Hippocampal formation (tissue), 2 donors: ENCODE measurements at regions not wholly inside any gene's neighbourhood (a gene's known extent, or its start where the extent isn't known, plus 50 kb on each side); places are given as distances from the start of the nearest gene placed in this dataset.

Experiments
- DNase-seq, 2 donors: peaks; one replicate each; lab custom pipeline; 2025; lab: John Stamatoyannopoulos, UW

DNA sequence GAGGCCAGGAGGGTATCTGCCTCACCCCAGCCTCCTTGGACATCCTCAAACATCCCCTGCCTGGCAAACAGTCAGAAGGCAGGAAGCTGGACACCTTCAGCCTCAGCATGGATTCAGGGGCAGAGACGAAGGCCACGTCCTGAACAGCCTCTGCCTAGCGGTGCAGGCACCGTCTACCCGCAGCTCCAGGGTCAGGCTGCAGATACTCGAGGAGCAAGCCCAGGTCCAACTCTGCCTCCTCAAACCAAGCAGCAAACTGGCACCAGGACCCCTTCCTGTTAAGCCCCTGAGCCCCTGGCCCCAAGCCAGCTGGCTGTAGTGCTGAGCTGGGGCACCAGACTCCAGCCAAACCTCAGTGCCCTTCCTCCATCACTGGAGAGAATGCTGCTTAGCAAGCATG lies 494.7 kb downstream of the NPHP4 start:
- DNase-seq = no peak

DNA sequence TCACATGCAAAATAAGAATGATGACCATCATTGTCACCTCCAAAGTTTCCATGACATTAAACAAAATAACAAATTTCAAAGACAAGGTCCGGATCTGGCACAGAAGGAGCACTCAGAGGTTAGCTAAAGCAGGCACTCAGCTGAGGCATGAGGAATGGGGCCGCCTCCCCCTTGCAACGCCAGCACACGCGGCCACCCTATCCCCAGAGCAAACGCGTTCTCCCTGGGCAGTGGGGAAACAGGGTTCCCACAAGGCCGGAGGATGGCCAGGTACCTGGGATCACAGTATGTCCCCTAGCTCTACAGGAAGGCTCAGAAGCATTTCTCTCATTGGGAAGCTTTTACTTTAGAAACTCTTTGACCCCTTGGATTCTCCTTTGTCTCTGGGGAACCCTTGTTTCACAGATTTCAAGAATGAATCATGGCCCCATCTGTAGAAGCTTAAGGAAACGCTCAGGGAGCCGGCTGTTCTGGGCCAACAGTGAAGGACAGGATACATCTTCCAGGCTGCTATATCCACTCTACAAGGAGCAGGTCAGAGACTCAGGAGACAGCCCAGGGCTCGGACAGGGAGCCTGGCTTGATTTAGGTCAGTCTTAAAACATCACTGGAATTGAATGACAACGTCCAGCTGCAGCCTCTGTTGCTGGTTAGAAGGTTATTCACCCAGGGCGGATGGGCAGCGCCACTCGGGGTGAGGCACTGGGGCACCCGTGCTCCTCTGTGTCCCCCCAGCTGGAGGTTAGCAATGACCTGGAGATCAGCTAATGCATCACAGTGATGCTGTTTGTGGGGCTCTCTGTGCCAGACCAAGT lies 496.4 kb downstream of the NPHP4 start:
- no peak for DNase-seq

DNA sequence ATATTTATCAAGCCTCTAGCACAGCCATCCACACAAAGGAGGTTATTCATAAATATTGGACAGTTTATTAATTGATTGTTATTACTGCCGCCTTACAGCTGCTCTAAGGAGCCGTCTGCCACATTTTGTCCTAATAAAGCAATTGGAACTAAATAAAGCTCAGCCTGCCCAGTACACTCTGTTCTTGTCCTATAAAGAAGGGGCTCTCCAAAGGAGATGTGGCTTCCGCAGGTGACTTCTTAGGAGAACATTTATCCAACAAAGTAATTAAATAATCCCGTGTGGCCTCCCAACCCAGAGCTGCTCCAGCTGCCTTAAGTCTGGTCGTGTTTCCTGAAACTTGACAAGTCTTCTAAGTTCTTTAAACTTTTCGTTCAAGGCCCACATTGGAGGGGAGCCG lies 497.7 kb downstream of the NPHP4 start:
- no peak for DNase-seq

DNA sequence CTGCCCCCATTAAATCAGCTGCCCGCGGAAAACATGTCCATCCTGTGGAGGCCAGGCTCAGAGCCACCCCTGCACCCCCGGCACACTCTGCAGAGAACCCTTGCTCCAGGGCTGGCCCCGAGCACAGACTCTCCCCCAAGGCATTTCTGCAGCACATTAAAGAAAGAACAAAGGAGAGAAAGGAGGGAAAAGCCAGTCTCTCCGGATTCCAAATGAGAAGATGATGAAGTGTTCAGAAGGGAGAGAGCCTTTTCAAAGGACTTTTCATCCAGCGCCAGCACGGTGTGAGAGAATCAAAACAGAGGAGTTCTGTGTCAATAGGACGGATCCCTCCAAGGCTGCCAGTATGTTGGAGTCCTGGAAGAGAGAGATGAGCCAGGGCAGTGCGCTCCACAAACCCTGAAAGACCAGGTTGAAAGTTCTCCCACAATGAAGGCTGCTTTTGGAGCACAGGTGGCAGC lies 498.3 kb downstream of the NPHP4 start:
- peak in 1 of 2 donors; percentile 17 for DNase-seq

DNA sequence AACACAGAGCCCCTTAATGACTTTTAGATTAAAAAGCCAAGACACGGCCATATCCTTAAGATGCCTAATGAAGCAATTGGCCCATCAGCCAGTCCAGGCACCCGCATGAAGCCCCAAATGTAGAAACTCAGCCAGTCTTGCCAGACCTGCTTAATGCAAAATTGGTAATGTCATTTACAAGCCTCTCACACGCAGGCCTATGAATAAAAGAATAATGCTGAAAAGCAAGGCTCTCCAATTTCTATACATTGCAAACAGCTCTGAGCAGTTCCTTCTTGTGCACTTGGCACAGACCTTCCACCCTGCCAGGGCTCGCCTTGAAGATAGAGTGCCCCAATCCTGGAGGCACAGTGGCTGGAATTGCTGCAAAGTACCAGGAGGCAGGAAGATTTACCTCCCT lies 498.9 kb downstream of the NPHP4 start:
- DNase-seq = no peak

DNA sequence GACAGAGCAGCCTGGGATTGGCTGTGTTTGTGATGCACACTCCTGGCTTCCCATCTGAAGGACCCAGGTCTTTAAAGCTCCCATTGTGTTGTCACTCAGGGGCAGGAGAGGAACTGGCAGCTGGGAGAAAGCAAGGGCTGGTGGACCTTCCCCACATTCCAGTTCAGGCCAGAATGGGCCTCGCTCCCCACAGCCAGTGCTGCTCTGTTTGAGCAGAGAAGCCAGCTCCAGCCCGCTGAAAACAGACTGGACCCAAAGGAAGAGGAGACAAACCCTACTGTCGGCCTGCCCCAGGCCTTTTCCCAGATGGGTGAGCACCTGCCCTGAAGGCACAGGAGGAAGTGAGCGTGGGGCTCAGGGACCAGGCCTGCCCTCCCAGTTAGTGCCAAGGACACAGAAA lies 499.4 kb downstream of the NPHP4 start:
- no peak for DNase-seq

DNA sequence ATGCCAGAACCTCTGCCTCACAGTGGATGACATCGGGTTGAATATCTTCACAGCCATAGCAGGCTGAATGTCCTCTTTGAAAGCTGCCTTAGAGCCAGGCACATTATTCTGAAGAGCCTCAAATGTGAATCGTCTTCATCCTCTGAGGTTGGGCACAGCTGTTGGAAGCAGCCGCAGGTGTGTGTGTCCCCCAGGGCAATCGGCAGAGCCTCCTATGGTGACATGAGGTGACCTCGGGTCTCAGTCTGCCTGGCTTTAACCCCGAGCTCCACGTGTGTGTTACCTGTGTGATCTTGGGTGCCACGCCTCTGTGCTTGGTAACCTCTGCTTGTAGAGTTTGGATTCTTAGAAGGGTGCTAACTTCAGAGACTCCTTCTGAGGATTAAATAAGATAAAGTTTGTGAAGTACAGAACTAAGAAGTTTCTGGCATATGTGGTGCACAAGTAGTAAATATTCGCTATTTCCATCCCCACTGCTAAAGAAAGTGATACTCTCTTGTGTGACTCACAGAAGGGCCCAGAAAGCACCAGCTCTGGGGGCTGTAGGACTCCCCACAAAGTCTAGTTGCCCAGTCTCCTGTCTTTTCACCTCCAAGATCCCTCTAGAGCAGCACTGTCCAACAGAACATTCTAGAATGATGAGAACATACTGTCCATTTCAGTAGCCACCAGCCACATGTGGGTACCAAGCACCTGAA lies 500.9 kb downstream of the NPHP4 start:
- DNase-seq = no peak

DNA sequence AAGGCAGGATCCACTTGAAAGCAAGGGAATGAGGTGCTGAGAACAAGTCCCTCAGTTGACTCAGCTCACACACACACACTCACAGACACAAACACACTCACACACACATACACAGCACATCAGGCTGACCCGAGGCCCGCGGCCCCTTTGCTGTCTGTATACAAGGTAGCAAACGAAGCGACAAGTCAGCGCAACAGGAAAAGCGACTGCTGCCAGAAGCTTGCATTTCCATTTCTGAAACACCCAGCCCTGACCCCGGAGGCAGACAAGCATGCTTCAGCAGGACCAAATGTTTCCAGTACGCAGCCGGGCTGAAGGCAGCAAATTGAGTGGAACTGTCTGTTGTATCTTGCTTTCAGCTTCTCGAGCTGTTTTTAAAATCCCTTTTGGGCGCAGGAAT lies 501.6 kb downstream of the NPHP4 start:
- no peak for DNase-seq

DNA sequence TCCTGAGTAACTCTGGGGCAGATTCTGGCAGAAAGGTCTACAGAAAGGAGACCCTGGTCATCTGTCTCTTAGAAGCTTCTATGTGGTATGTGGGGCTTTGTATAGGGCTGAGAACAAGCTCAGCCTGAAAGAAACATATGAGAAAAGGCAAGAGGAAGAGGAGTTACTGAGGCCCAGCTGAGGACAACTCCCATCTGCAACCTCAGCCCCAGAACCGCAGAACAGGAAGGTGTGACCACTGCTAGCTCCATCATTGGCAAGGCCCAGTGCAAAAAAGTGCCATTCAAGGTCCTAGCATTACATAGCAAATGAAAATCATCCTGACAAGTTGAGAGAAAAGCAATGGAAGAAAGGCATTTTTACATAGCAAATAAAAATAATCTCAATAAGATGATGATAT lies 503.8 kb downstream of the NPHP4 start:
- no peak for DNase-seq

DNA sequence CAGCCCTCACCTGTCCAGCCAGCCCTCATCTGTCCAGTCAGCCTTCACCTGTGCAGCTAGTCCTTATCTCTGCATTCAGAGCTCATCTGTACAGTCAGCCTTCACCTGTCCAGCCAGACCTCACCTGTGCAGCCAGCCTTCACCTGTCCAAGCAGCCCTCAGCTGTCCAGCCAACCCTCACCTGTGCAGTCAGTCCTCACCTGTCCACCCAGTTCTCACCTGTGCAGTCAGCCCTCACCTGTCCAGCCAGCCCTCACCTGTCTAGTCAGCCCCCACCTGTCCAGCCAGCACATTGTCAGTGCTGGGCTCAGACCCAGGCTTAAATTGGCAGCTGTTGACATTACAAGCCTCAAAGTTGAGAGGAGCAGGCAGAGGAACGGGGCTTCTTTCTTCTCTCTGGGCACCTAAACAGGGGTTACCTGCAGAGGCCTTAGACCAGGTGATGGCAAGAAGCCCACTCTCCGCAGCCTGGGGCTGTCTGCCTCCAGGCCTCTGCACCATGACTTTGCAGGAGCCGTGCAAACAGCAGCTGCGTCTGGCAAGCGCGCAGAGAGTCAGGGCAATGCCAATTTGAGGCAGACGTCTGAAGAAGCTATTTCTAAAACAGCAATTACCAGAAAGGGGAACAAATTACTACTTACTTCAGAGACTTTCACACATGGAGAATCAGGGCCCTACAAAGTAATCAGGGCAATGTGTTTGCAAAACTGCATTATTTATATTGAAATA lies 506.1 kb downstream of the NPHP4 start:
- DNase-seq = no peak

DNA sequence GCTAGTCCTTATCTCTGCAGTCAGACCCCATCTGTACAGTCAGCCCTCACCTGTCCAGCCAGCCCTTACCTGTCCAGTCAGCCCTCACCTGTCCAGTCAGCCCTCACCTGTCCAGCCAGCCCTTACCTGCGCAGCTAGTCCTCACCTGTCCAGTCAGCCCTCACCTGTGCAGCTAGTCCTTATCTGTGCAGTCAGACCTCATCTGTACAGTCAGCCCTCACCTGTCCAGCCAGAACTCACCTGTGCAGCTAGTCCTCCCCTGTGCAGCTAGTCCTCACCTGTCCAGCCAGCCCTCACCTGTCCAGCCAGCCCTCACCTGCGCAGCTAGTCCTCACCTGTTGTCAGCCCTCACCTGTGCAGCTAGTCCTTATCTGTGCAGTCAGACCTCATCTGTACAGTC lies 506.8 kb downstream of the NPHP4 start:
- no peak for DNase-seq

DNA sequence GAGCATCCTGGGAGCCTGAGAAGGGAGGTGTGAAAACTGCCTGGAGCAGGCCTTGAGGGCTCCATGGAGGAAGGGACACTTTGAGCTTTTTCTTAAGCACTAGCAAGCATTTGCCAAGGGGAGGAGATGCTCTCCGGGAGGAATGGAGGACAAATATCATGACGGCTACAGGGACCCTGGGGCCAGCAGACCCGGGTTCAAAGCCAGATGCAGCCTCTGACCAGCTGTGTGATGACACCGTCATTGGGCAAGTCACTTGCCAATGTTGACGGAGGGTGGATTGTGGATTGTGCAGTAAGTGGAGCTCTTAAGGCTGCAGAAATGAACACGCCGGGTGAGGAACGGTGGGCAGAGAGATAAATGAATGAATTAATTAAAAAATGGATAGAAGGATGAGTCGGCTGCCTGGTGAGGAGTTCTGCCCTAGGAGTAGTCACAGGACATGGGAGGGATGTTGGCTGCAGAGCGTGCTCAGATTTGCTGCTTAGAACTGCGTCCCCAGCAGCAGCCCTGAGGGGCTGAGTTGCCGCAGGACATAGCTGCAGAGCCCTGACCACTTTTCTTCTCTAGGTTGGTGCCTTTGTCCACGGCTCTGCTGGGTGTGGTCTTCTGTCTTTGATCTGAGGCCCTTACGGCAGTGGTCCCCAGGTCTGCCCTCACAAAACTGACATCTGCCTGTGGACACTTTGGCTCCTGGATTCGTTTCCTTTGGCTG lies 507.6 kb downstream of the NPHP4 start:
- DNase-seq = no peak

DNA sequence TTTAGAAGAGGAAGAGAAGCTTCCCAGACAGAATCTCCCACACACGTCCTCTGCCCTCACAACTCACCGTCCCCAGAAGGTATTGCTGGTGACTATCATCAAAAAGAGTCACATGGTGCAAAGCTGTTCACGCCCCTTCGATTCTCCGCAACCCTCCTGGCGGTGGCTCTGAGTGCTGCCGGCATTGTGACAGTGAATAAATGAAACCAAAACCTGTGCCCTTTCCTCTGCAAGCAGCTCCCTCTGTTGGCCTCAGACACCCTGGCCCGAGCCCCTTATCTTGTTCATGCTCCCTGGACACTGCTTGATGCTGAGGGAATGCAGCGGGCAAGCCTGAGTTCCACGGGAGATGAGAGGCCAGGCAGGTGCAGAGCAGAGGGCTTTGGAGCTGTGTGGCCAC lies 510.3 kb downstream of the NPHP4 start:
- DNase-seq = no peak

DNA sequence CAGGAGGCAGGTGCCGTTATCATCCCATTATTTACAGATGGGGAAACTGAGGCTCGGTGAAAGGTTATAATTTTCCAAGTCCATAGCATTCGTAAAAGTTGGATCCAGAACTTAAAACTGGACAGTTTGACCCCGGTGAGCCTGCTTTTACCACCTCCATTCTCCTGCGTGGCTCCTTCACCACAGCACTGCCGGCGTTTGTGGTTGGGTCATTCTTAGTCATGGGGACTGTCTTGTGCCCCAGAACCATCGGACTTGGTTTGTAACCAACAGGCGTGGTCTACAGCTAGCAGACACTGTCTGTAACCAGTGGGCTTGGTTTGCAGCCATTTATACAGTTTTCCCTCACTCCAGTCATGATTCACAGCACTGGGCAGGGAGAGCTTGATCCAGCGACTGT lies 511.3 kb downstream of the NPHP4 start:
- no peak for DNase-seq

DNA sequence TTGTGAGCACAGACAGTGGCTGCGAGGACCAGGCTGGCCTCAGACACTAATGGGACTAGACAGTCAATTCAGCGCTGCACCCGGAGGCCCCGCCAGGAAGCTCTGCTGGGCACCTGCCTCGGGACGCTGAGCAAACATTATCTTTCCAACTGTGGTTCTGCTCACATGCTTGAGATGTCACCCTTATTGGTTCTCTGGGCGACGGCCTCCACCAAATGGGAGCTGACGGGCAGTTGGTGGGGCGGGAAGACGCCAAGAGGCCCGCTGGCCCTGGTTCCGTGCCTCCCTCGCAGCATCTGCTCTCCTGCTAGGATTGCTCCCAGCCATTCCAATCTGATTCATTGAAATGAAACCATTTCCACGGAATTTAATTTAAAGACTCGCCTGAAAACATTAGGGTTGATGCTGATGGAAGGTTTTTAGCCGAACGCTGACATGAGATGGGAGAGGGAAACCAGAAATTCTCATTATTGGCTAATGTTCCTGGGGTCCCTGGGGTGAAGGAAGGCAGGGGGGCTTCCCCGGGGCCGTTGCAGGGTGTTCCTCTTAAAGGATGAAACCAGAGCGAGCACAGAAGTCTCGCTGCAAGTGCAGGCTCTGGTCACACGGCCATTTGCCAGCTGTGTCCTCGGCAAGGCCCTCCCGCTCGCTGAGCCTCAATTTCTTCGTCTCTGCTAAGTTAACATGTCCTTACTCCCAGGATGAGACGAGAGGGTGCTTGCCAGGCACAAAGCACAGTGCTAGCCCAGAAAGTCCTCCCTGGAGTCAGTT lies 512.2 kb downstream of the NPHP4 start:
- no peak for DNase-seq

DNA sequence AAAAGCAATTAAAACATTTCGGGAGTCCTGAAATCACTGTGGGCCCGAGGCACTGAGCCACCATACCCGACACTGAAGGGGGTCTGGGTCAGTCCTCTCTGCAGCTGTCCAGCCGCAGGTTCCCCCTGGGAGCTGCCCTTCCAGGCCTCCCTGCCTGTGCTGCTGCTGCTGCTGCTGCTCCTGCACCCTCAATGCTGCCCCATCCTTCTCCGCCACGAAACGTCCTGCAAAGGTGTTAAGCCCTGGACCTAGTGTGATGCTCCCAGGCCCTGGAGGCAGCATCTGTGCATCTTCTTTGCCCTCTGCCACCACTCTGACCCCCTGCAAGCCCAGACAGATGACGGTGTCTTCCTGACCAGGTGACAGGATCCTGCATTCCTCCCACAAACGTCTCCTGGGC lies 513.3 kb downstream of the NPHP4 start:
- DNase-seq = no peak

DNA sequence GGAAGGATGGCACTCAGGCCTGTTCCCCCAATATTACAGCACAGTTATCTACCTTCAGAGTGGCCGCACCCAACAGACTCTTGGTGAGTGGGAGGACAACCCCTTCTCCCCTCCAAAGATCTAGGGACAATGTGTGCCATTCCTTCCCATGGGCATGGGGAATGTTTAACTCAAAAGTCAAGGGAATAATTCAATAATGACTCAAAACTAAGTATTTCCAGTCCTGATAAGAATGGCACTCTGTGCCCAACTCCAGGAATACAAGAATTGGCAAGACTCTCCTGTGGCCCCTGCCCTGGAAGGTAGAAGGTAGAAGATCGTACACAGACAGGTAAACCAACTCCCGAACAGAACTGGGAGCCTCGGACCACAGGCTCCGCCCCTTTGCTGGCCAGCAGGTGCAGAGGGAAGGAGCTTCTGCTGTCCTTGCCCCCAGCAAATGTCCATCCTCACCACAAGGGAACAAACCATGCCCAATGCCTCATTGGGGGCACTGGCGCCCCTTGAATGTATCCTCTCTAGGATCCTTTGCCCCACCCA lies 514.0 kb downstream of the NPHP4 start:
- DNase-seq = no peak

DNA sequence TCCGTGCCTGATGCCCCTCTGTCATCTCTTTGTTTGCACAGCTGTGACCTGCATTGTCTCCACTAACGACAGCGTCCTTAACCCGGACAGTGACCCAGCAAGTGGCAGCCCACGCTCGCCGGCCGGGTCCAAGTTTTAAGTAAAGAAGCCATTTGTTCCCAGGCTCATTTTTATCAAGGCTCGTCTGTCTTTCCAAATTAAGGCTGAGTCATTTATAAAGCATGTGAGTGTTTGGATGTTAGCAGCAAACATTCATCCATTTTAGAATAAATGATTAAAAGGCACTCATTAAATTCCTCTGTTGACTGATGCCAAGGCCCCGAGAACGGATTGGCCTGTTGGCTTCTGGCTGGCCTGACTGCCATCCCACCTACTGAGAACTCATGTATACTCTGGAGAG lies 514.5 kb downstream of the NPHP4 start:
- DNase-seq = peak; percentile 17 to 48

DNA sequence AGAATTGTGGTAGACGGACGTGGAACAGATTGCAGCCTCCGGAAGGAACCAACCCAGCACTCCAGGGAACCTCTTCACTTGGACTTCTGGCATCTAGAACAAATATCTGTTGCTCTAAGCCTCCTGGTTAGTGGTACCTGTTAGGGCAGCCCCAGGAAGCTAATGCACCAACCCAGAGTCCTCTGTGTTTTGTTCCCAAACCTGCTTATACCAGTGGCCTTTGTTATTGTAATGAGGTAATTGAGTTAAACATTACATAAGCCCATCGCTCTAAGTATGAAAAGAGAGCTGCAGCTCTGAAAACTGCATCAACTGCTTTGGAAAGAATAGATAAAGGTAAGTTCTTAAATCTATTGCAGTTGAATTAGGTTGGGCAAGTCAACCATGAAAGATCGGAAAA lies 516.7 kb downstream of the NPHP4 start:
- no peak for DNase-seq

DNA sequence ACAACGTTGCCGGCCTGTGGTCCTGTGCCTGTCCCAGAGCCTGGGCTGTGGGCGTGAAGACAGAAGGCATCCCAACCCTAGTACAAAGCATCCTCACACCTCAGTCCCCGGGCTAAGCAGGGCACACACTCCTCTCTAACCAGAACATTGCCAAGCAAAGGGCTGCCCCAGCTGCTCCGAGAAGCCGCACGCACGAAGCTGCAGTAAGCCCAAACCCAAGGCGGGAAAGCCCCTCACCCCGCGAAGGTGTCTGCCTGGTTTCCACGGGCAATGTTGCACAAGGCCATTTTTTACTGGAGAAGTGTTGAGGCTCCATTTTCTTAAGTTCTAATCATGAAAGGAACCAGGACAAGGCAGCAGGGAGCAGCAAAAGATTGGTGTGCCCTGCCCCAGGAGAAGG lies 519.0 kb downstream of the NPHP4 start:
- DNase-seq = no peak

DNA sequence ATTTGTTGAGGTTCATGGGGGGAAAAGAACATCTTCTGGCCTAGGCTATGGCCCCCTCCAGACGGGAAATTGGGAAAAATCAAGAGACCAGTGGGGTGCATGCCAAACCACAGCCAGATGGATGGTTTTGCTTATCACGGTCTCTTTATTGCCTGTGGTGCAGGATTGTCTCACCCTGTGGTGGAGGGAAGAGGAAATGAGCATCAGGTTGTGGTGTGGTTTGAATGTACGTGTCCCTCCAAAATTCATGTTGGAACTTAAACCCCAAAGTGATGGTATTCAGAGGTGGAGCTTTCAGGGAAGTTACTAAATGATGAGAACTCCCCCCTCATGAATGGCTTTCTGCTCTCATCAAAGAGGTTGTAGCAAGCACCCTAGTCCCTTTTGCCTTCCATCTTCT lies 525.7 kb downstream of the NPHP4 start:
- no peak for DNase-seq
